ENCODE measurements at regions not wholly inside any gene's neighbourhood (a gene's known extent, or its start where the extent isn't known, plus 50 kb on each side); places are given as distances from the start of the nearest gene placed in this dataset.

- no peak overlapping the region for H3K4me3 ChIP-seq (ENCODE audit: low read depth, low read length)
- no peak for TF ChIP-seq CTCF (IDR thresholded peaks at IDR 0.05; ENCODE audit: borderline replicate concordance, insufficient read depth, low read depth, low read length)
These were observed 336.2 kb downstream of the CYRIA start for GRCh38 chr2:16329421-16329820.

GRCh38 chr2:16328521-16329190 lies 337.0 kb downstream of the CYRIA start:
- no peak overlapping the region for H3K4me3 ChIP-seq (ENCODE audit: low read depth, low read length)
- no peak for TF ChIP-seq CTCF (IDR thresholded peaks at IDR 0.05; ENCODE audit: borderline replicate concordance, insufficient read depth, low read depth, low read length)

GRCh38 chr2:16327326-16327725 lies 338.3 kb downstream of the CYRIA start:
- TF ChIP-seq CTCF (IDR thresholded peaks at IDR 0.05; ENCODE audit: borderline replicate concordance, insufficient read depth, low read depth, low read length) = no peak
- no peak overlapping the region for H3K4me3 ChIP-seq (ENCODE audit: low read depth, low read length)

- no peak for TF ChIP-seq CTCF (IDR thresholded peaks at IDR 0.05; ENCODE audit: borderline replicate concordance, insufficient read depth, low read depth, low read length)
- H3K4me3 ChIP-seq (ENCODE audit: low read depth, low read length) = no peak overlapping the region
These were observed 338.8 kb downstream of the CYRIA start for GRCh38 chr2:16326711-16327300.

GRCh38 chr2:16325976-16326510 lies 339.6 kb downstream of the CYRIA start:
- no peak for TF ChIP-seq CTCF (IDR thresholded peaks at IDR 0.05; ENCODE audit: borderline replicate concordance, insufficient read depth, low read depth, low read length)
- no peak overlapping the region for H3K4me3 ChIP-seq (ENCODE audit: low read depth, low read length)

GRCh38 chr2:16325016-16325975 lies 340.3 kb downstream of the CYRIA start:
- no peak overlapping the region for H3K4me3 ChIP-seq (ENCODE audit: low read depth, low read length)
- no peak for TF ChIP-seq CTCF (IDR thresholded peaks at IDR 0.05; ENCODE audit: borderline replicate concordance, insufficient read depth, low read depth, low read length)
